ENCODE measurements at regions not wholly inside any gene's neighbourhood (a gene's known extent, or its start where the extent isn't known, plus 50 kb on each side); places are given as distances from the start of the nearest gene placed in this dataset.
"Not testable (repeated sequence)": the region's sequence is repeated elsewhere in the genome, so short reads cannot be mapped to it uniquely, and the experiment has no call there.

DNA sequence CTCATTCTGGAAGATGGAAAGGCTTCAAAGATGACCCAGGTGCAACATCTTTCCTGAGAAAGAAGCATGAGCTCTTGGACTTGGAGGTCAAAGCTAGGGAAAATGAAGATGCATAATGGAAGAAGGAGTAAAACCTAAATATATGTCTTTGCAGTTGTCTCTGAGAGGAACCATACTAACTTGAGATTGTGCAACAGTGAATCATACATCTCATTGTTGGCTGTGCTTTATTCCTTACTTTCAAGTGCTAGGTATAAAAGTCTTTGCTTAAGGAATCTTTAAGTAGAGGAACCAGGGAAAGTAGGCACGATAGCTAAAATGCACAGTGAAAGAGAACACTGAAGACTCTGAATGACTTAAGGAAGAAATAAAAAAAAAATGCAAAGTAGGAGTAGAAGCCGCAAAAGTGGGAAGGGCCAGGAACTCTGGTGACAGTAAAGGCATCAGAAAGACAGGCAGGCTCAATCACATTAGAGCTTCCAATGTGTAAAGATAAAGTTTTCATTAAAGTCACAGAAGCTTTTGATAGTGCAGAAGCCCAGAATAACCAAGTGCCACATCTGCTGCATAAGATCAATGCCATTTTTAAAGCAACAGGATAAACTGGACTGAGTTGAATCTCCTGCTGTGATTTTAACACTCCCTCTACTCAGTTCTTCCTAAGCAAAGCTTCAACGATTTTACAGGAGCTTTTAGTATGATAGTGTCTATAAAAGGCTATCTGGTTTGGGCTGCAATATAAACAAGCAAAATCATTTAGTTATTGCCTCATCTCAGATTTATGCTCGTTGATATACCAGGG, 432.3 kb upstream of the EDIL3 start:
- Mint-ChIP-seq H3K36me3 (no peaks in the 10 kb centered on the region), H3K9me3 (peaks cover 2% of the 10 kb centered on the region), H3K27ac (no peak overlapping the region), H3K4me3 (no peak overlapping the region), H3K4me1 (no peaks in the 10 kb centered on the region), H3K27me3 (no peaks in the 10 kb centered on the region)
- no peak for DNase-seq
- CTCF ChIA-PET: no interaction called here

DNA sequence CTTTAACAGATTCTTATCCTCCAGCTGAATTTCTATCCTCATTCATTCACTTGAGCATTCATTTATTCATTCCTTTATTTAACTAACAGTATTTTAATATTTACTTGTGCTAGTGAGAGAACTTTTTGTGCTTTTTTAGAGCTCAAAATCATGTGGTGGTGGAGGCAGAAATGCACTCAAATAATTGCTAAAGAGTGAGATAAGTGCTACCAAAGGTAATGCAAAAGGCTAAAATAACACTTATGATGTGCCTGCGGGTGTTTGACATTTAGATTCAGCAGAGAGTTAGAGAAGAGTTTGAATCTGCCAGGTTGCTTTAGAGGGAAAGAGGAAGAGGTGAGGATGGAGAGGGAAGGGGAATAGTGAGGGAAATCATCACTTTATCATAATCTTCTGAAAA, 431.5 kb upstream of the EDIL3 start:
- no peaks in the 10 kb centered on the region for H3K36me3 Mint-ChIP-seq
- peaks cover 6% of the 10 kb centered on the region for H3K9me3 Mint-ChIP-seq
- CTCF ChIA-PET: no interaction called here
- no peak overlapping the region for H3K27ac Mint-ChIP-seq
- H3K4me3 Mint-ChIP-seq: no peak overlapping the region
- no peak for DNase-seq
- no peaks in the 10 kb centered on the region for H3K27me3 Mint-ChIP-seq
- H3K4me1 Mint-ChIP-seq: no peaks in the 10 kb centered on the region

DNA sequence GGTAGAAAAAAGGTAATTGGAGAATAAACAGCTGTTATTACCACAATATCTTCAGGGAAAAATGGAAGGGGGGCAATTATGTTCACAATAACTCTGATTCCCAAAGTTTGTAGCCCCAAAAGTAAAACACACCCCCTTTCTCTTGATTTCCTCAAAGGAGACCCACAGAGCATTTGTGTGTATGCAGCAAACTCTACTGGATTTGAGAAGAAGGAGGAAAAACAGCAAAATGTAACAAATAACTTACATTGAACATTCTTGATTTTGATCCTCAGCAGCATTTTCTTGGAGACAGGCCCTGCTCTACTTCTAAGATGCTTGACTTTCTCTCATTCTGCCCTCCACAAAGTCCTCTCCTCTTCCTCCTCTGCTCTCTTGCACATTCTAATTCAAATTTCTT, 420.8 kb upstream of the EDIL3 start:
- Mint-ChIP-seq H3K4me1 (no peaks in the 10 kb centered on the region), H3K36me3 (no peaks in the 10 kb centered on the region), H3K4me3 (no peak overlapping the region), H3K27me3 (no peaks in the 10 kb centered on the region), H3K27ac (no peak overlapping the region), H3K9me3 (no peaks in the 10 kb centered on the region)
- CTCF ChIA-PET: no interaction called here
- no peak for DNase-seq

DNA sequence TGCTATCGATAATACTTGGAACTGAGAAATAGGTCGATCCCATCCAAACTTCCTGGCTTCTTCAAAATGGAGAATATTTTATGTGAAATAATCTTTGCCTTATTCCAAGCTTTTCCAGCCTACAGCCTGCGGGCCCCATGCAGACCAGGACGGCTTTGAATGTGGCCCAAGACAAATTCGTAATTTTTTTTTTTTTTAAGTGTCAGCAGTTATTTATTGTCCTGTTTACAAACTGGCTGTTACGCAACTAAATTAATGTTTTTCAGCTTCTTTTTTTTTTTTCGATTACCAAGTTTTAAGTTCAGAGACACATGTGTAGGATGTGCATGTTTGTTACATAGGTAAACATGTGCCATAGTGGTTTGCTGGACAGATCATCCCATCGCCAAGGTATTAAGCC, 411.7 kb upstream of the EDIL3 start:
- H3K36me3 Mint-ChIP-seq: no peaks in the 10 kb centered on the region
- no peaks in the 10 kb centered on the region for H3K9me3 Mint-ChIP-seq
- no peak for DNase-seq
- H3K27ac Mint-ChIP-seq: no peak overlapping the region
- CTCF ChIA-PET: no interaction called here
- no peaks in the 10 kb centered on the region for H3K27me3 Mint-ChIP-seq
- H3K4me3 Mint-ChIP-seq: no peak overlapping the region
- H3K4me1 Mint-ChIP-seq: no peaks in the 10 kb centered on the region

- DNase-seq: no peak
- CTCF ChIA-PET: no interaction called here
- Mint-ChIP-seq H3K27me3 (no peaks in the 10 kb centered on the region), H3K27ac (no peak overlapping the region), H3K4me1 (no peaks in the 10 kb centered on the region), H3K36me3 (no peaks in the 10 kb centered on the region), H3K9me3 (no peaks in the 10 kb centered on the region), H3K4me3 (no peak overlapping the region)
Observed at GRCh38 chr5:84794486-84795035, 409.9 kb upstream of the EDIL3 start.

DNA sequence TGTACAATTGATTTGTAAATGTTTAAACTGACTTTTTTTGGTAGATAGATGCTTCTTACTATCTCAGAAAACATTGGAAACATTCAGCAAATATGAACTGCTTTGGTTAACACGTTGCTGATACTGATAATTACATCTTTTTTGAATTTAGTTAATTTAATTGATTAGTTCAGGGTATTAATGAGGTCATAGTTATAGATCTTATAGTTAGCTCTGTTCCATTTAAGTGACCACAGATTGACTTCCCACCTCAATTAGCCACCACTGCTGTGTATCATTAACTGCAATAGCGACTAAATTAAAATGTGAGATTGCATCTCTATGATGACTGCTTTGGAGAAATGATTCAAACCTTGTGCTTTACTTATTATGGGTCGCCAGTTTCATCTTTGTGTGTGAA, 407.1 kb upstream of the EDIL3 start:
- Mint-ChIP-seq H3K4me3 (no peak overlapping the region), H3K9me3 (no peaks in the 10 kb centered on the region), H3K27me3 (no peaks in the 10 kb centered on the region), H3K27ac (no peak overlapping the region), H3K36me3 (no peaks in the 10 kb centered on the region), H3K4me1 (no peaks in the 10 kb centered on the region)
- CTCF ChIA-PET: no interaction called here
- DNase-seq: no peak

DNA sequence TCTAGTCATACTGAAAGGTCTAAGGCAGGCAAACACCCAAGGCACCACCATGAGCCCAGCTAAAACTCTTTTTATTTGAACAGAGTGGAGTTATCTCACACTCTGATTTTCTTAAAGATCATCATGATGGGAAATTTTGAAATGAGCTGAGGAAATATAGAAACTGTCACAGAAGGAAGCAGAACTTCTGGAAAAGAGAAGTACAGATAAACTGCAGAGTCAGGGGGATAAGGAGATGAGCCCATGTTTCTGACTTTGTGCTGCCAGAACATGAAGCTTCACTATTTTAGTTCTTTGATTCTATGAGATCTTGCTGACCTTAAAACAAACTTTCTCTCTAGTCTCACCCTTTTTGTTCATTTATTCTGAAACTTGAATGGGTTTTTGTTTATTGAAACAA, 406.5 kb upstream of the EDIL3 start:
- Mint-ChIP-seq H3K4me3 (no peak overlapping the region), H3K36me3 (no peaks in the 10 kb centered on the region), H3K27me3 (no peaks in the 10 kb centered on the region), H3K4me1 (no peaks in the 10 kb centered on the region), H3K9me3 (no peaks in the 10 kb centered on the region), H3K27ac (no peak overlapping the region)
- DNase-seq: no peak
- CTCF ChIA-PET: no interaction called here

DNA sequence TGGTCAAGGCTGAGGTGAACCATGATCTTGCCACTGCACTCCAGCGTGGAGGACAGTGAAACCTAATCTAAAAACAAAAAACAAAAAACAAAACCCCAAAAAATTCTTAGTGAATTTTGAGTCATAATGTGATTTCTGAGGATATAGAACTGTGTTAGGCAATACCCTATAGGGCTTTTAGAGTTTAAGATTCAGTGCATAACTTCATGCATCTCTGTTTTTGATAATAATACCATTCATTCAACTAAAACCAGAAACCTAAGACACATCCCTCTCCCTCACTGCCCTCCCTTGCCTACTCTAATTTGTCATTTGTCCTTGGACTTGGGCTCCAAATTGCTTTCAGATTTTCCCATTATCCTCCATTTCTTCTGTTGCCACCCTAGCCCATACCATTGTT, 405.7 kb upstream of the EDIL3 start:
- Mint-ChIP-seq H3K27me3 (no peaks in the 10 kb centered on the region), H3K9me3 (no peaks in the 10 kb centered on the region), H3K4me1 (no peaks in the 10 kb centered on the region), H3K27ac (no peak overlapping the region), H3K4me3 (no peak overlapping the region), H3K36me3 (no peaks in the 10 kb centered on the region)
- DNase-seq: no peak
- CTCF ChIA-PET: no interaction called here

GRCh38 chr5:84783003-84783402, 398.3 kb upstream of the EDIL3 start:
- Mint-ChIP-seq H3K9me3 (no peaks in the 10 kb centered on the region), H3K4me1 (no peaks in the 10 kb centered on the region), H3K27me3 (no peaks in the 10 kb centered on the region), H3K36me3 (no peaks in the 10 kb centered on the region), H3K27ac (no peak overlapping the region), H3K4me3 (no peak overlapping the region)
- no peak for DNase-seq
- CTCF ChIA-PET: no interaction called here

- H3K4me3 Mint-ChIP-seq: no peak overlapping the region
- CTCF ChIA-PET: no interaction called here
- no peaks in the 10 kb centered on the region for H3K9me3 Mint-ChIP-seq
- H3K4me1 Mint-ChIP-seq: no peaks in the 10 kb centered on the region
- H3K36me3 Mint-ChIP-seq: no peaks in the 10 kb centered on the region
- no peak for DNase-seq
- no peak overlapping the region for H3K27ac Mint-ChIP-seq
- H3K27me3 Mint-ChIP-seq: no peaks in the 10 kb centered on the region
Observed at GRCh38 chr5:84779186-84779585, 394.5 kb upstream of the EDIL3 start.

DNA sequence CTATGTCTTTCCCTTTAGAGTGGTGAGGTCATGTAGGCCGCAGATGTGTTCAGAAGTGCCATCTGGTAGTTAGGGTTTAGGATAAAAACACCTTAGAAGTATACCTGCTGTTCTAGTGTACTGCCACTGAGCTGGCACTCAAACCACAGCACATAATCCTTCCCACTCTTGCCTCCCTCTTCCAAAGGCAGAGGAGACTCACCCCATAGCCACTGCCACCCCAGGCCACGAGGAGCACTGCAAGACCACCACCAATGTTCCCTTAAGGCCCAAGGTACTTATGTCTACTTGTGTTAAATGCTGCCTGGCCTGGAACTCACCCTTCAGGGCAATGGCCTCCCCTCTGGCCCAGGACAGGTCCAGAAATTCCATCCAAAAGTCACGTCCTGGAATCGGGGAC, 379.5 kb upstream of the EDIL3 start:
- Mint-ChIP-seq H3K36me3 (no peaks in the 10 kb centered on the region), H3K4me1 (no peaks in the 10 kb centered on the region), H3K9me3 (peaks cover 10% of the 10 kb centered on the region), H3K27ac (no peak overlapping the region), H3K27me3 (no peaks in the 10 kb centered on the region), H3K4me3 (no peak overlapping the region)
- no peak for DNase-seq
- CTCF ChIA-PET: no interaction called here

DNA sequence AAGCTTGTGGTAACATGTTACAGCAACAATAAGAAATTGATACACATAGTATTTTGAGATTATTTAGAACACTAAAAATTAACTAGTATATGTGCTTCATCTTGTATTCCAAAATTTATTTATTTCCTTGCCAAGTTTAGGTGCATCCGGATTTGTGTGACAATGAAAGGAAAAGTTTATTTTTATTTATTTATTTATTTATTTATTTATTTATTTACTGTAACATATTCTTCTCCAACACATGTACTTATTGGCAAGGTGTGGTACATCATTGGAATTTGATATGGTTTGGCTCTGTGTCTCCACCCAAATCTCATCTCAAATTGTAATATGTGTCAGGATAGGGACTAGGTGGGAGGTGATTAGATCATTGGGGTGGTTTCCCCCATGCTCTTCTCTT, 373.3 kb upstream of the EDIL3 start:
- H3K9me3 Mint-ChIP-seq: peaks cover 3% of the 10 kb centered on the region
- H3K27me3 Mint-ChIP-seq: no peaks in the 10 kb centered on the region
- no peak for DNase-seq
- H3K27ac Mint-ChIP-seq: no peak overlapping the region
- H3K36me3 Mint-ChIP-seq: no peaks in the 10 kb centered on the region
- H3K4me1 Mint-ChIP-seq: no peaks in the 10 kb centered on the region
- H3K4me3 Mint-ChIP-seq: no peak overlapping the region
- CTCF ChIA-PET: no interaction called here

DNA sequence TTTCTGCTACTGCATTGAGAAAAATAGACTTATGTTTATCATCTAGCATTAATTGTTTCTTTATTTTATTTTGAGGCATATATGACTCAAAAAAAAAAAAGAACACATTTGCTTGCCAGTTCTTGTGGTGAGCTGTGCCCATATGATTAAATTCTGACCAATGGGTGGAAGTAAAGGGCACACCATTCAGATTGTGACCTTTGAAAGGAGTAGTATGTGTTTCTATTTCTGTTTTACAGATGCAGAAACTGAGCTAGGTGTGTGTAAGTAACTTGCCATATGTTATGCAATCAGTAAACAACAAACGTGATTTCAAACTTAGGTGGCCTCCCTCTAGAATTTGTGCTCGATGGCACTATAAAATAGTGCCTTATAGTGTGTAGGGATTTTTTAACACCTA, 368.1 kb upstream of the EDIL3 start:
- CTCF ChIA-PET: no interaction called here
- H3K27ac Mint-ChIP-seq: no peak overlapping the region
- H3K4me3 Mint-ChIP-seq: no peak overlapping the region
- H3K27me3 Mint-ChIP-seq: no peaks in the 10 kb centered on the region
- DNase-seq: no peak
- no peaks in the 10 kb centered on the region for H3K4me1 Mint-ChIP-seq
- peaks cover 3% of the 10 kb centered on the region for H3K9me3 Mint-ChIP-seq
- H3K36me3 Mint-ChIP-seq: no peaks in the 10 kb centered on the region

DNA sequence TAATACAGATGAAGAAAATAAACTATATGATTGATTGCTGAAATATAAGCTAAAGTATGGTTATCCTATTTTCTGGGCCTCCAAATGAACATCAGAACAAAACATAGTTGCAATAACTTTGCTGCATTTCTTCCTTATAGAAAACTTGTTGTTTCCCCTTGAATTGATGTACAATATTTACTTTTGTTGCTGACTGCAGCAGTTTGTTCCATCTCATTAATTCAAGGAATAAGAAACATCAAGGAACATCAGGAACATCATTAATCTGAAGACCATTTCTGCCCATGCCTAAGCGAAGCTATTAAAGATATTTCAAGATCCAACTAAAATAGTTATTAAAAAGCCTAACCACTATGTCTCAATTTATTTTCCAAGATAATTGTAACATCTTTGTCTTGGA, 363.6 kb upstream of the EDIL3 start:
- H3K27me3 Mint-ChIP-seq: no peaks in the 10 kb centered on the region

DNA sequence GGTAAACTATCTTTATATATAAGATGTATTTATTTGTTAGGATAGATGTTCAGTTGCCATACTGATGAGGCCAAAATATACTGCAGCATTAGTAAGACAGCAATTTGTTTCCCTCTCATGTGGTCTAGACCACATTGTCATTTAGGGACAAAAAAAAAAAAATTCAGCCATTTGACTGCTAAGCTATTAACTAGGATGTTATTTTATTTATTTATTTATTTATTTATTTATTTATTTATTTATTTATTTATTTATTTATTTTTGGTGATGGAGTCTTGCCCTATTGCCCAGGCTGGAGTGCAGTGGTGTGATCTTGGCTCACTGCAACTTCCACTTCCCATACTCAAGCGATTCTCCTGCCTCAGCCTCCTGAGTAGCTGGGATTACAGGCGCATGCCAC, 361.6 kb upstream of the EDIL3 start:
- H3K9me3 Mint-ChIP-seq, H3K36me3 Mint-ChIP-seq, H3K27ac Mint-ChIP-seq, DNase-seq, H3K27me3 Mint-ChIP-seq, H3K4me1 Mint-ChIP-seq, H3K4me3 Mint-ChIP-seq, CTCF ChIA-PET: not testable (repeated sequence)

More for the DNA sequence above, 363.6 kb upstream of the EDIL3 start:
- Mint-ChIP-seq H3K9me3 (peaks cover 2% of the 10 kb centered on the region), H3K36me3 (no peaks in the 10 kb centered on the region), H3K4me1 (no peaks in the 10 kb centered on the region), H3K4me3 (no peak overlapping the region), H3K27ac (no peak overlapping the region)
- CTCF ChIA-PET: no interaction called here
- no peak for DNase-seq

DNA sequence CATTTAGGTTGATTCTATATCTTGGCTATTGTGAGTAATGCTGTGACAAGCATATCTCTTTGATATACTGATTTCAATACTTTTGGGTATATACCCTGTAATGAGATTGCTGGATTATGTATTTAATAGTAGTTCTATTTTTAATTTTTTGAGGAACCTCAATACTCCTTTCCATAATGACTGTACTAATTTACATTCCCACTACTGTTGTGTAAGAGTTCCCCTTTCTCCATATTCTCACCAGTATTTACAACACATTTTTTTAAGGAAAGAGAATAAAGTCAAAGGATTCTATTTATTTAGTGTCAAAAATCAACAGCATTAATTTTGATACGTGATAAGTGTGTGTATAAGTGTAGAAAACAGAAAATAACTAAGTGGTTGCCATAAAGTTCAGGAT, 356.4 kb upstream of the EDIL3 start:
- no peaks in the 10 kb centered on the region for H3K36me3 Mint-ChIP-seq
- no peak for DNase-seq
- no peak overlapping the region for H3K27ac Mint-ChIP-seq
- no peaks in the 10 kb centered on the region for H3K4me1 Mint-ChIP-seq
- no peaks in the 10 kb centered on the region for H3K27me3 Mint-ChIP-seq
- no peak overlapping the region for H3K4me3 Mint-ChIP-seq
- CTCF ChIA-PET: no interaction called here
- H3K9me3 Mint-ChIP-seq: peaks cover 2% of the 10 kb centered on the region

All from activated naive CD4-positive, alpha-beta T cell treated with anti-CD3 and anti-CD28 coated beads, Interleukin-2, amount 10 ng/mL, durations not matched to agents 7 days and 5 days (primary cell).